ENCODE measurements at regions not wholly inside any gene's neighbourhood (a gene's known extent, or its start where the extent isn't known, plus 50 kb on each side); places are given as distances from the start of the nearest gene placed in this dataset.
"Not testable (repeated sequence)": the region's sequence is repeated elsewhere in the genome, so short reads cannot be mapped to it uniquely, and the experiment has no call there.

- H3K9me3 Mint-ChIP-seq: peaks cover 7 to 18% of the 10 kb centered on the region in 2 donors
- ATAC-seq (replicated peaks) (no peak), DNase-seq (no peak)
- no peak overlapping the region for H3K4me3 Mint-ChIP-seq
- no peak overlapping the region for H3K27ac Mint-ChIP-seq
- H3K36me3 Mint-ChIP-seq: no peaks in the 10 kb centered on the region
- H3K4me1 Mint-ChIP-seq: no peaks in the 10 kb centered on the region
- no peaks in the 10 kb centered on the region for H3K27me3 Mint-ChIP-seq
Observed at GRCh38 chr3:147157631-147158030, 248.7 kb downstream of the ZIC4 start.

GRCh38 chr3:147154988-147155387, 251.4 kb downstream of the ZIC4 start:
- peaks cover 4 to 15% of the 10 kb centered on the region in 2 donors for H3K9me3 Mint-ChIP-seq
- ATAC-seq (replicated peaks); H3K27me3 Mint-ChIP-seq; H3K27ac Mint-ChIP-seq; DNase-seq; H3K36me3 Mint-ChIP-seq; H3K4me3 Mint-ChIP-seq; H3K4me1 Mint-ChIP-seq: not testable (repeated sequence)

GRCh38 chr3:147153830-147154539, 252.4 kb downstream of the ZIC4 start:
- no peaks in the 10 kb centered on the region for H3K27me3 Mint-ChIP-seq
- no peaks in the 10 kb centered on the region for H3K36me3 Mint-ChIP-seq
- no peaks in the 10 kb centered on the region for H3K4me1 Mint-ChIP-seq
- no peak overlapping the region for H3K4me3 Mint-ChIP-seq
- H3K27ac Mint-ChIP-seq: no peak overlapping the region
- DNase-seq (no peak), ATAC-seq (replicated peaks) (no peak)
- peaks cover 4 to 13% of the 10 kb centered on the region in 2 donors for H3K9me3 Mint-ChIP-seq

- no peaks in the 10 kb centered on the region for H3K36me3 Mint-ChIP-seq
- peaks cover 1 to 10% of the 10 kb centered on the region in 2 donors for H3K9me3 Mint-ChIP-seq
- H3K4me3 Mint-ChIP-seq: no peak overlapping the region
- DNase-seq (no peak), ATAC-seq (replicated peaks) (no peak)
- H3K4me1 Mint-ChIP-seq: no peaks in the 10 kb centered on the region
- H3K27ac Mint-ChIP-seq: no peak overlapping the region
- H3K27me3 Mint-ChIP-seq: no peaks in the 10 kb centered on the region
Observed at GRCh38 chr3:147152476-147152875, 253.9 kb downstream of the ZIC4 start.

- ATAC-seq (replicated peaks) (no peak), DNase-seq (no peak)
- Mint-ChIP-seq H3K27ac (no peak overlapping the region), H3K27me3 (no peaks in the 10 kb centered on the region), H3K4me1 (no peaks in the 10 kb centered on the region), H3K36me3 (no peaks in the 10 kb centered on the region), H3K9me3 (no peaks in the 10 kb centered on the region), H3K4me3 (no peak overlapping the region)
Observed at GRCh38 chr3:147141516-147142288, 264.6 kb downstream of the ZIC4 start.

- no peak for DNase-seq
- no peaks in the 10 kb centered on the region for H3K4me1 Mint-ChIP-seq
- H3K36me3 Mint-ChIP-seq: no peaks in the 10 kb centered on the region
- no peak for ATAC-seq (replicated peaks)
- H3K27me3 Mint-ChIP-seq: no peaks in the 10 kb centered on the region
- H3K9me3 Mint-ChIP-seq: no peaks in the 10 kb centered on the region
- H3K4me3 Mint-ChIP-seq: no peak overlapping the region
- H3K27ac Mint-ChIP-seq: no peak overlapping the region
Observed at GRCh38 chr3:147139341-147139740, 267.0 kb downstream of the ZIC4 start.

GRCh38 chr3:147132168-147132567, 274.2 kb downstream of the ZIC4 start:
- ATAC-seq (replicated peaks) (no peak), DNase-seq (no peak)
- Mint-ChIP-seq H3K4me1 (no peaks in the 10 kb centered on the region), H3K9me3 (peaks cover 0 to 3% of the 10 kb centered on the region in 2 donors), H3K36me3 (no peaks in the 10 kb centered on the region), H3K27me3 (no peaks in the 10 kb centered on the region), H3K4me3 (no peak overlapping the region), H3K27ac (no peak overlapping the region)

- Mint-ChIP-seq H3K36me3 (no peaks in the 10 kb centered on the region), H3K9me3 (peaks cover 0 to 3% of the 10 kb centered on the region in 2 donors), H3K4me1 (no peaks in the 10 kb centered on the region), H3K27me3 (no peaks in the 10 kb centered on the region), H3K4me3 (no peak overlapping the region), H3K27ac (no peak overlapping the region)
- ATAC-seq (replicated peaks): no peak
- DNase-seq: no peak
Observed at GRCh38 chr3:147130461-147130860, 275.9 kb downstream of the ZIC4 start.

GRCh38 chr3:147129665-147130064, 276.7 kb downstream of the ZIC4 start:
- Mint-ChIP-seq H3K27ac (no peak overlapping the region), H3K4me1 (no peaks in the 10 kb centered on the region), H3K9me3 (peaks cover 0 to 3% of the 10 kb centered on the region in 2 donors), H3K4me3 (no peak overlapping the region), H3K36me3 (no peaks in the 10 kb centered on the region), H3K27me3 (no peaks in the 10 kb centered on the region)
- no peak for DNase-seq
- ATAC-seq (replicated peaks): no peak

GRCh38 chr3:147122350-147122749, 284.0 kb downstream of the ZIC4 start:
- H3K9me3 Mint-ChIP-seq: peaks cover 0 to 4% of the 10 kb centered on the region in 2 donors
- no peak overlapping the region for H3K27ac Mint-ChIP-seq
- H3K36me3 Mint-ChIP-seq: no peaks in the 10 kb centered on the region
- no peaks in the 10 kb centered on the region for H3K4me1 Mint-ChIP-seq
- no peak for DNase-seq
- no peaks in the 10 kb centered on the region for H3K27me3 Mint-ChIP-seq
- peak in 1 of 2 donors; percentile 12 for ATAC-seq (replicated peaks)
- H3K4me3 Mint-ChIP-seq: no peak overlapping the region

GRCh38 chr3:147119989-147120388, 286.4 kb downstream of the ZIC4 start:
- ATAC-seq (replicated peaks) (no peak), DNase-seq (no peak)
- Mint-ChIP-seq H3K4me3 (no peak overlapping the region), H3K27me3 (no peaks in the 10 kb centered on the region), H3K36me3 (no peaks in the 10 kb centered on the region), H3K4me1 (no peaks in the 10 kb centered on the region), H3K27ac (no peak overlapping the region), H3K9me3 (peaks cover 0 to 4% of the 10 kb centered on the region in 2 donors)

GRCh38 chr3:147119346-147119745, 287.0 kb downstream of the ZIC4 start:
- H3K36me3 Mint-ChIP-seq: no peaks in the 10 kb centered on the region
- H3K9me3 Mint-ChIP-seq: peaks cover 2 to 4% of the 10 kb centered on the region in 2 donors
- DNase-seq (no peak), ATAC-seq (replicated peaks) (no peak)
- H3K4me3 Mint-ChIP-seq: no peak overlapping the region
- H3K27ac Mint-ChIP-seq: no peak overlapping the region
- no peaks in the 10 kb centered on the region for H3K27me3 Mint-ChIP-seq
- H3K4me1 Mint-ChIP-seq: no peaks in the 10 kb centered on the region

- H3K36me3 Mint-ChIP-seq: no peaks in the 10 kb centered on the region
- H3K4me1 Mint-ChIP-seq: no peaks in the 10 kb centered on the region
- H3K4me3 Mint-ChIP-seq: no peak overlapping the region
- no peaks in the 10 kb centered on the region for H3K27me3 Mint-ChIP-seq
- H3K9me3 Mint-ChIP-seq: peaks cover 2 to 4% of the 10 kb centered on the region in 2 donors
- no peak for ATAC-seq (replicated peaks)
- no peak overlapping the region for H3K27ac Mint-ChIP-seq
- DNase-seq: no peak
Observed at GRCh38 chr3:147118611-147119010, 287.7 kb downstream of the ZIC4 start.

- ATAC-seq (replicated peaks) (no peak), DNase-seq (no peak)
- Mint-ChIP-seq H3K27me3 (no peaks in the 10 kb centered on the region), H3K4me3 (no peak overlapping the region), H3K27ac (no peak overlapping the region), H3K9me3 (peaks cover 2 to 3% of the 10 kb centered on the region in 2 donors), H3K36me3 (no peaks in the 10 kb centered on the region), H3K4me1 (no peaks in the 10 kb centered on the region)
Observed at GRCh38 chr3:147117631-147118030, 288.7 kb downstream of the ZIC4 start.

All from stimulated activated naive B cell treated with anti-CD40 and anti-IgM and Interleukin-4, amounts not matched to agents 10 μg/mL and 1 μg/mL and 100 μg/mL, for 72 hours (primary cell).